PFSK-1 (cell line): ENCODE measurements at regions not wholly inside any gene's neighbourhood (a gene's known extent, or its start where the extent isn't known, plus 50 kb on each side); places are given as distances from the start of the nearest gene placed in this dataset.

Source experiments
- POLR2AphosphoS5 ChIP-seq: IDR thresholded peaks from 2 replicates; pipeline ENCODE4 v1.6.1; 2012; ENCODE audit warnings: low read depth, mild to moderate bottlenecking, control low read depth, low read length, moderate library complexity
- TAF1 ChIP-seq: IDR thresholded peaks from 2 replicates; pipeline ENCODE4 v1.6.1; 2012; ENCODE audit warnings: low read length, control low read depth, borderline replicate concordance; ENCODE audit not compliant: insufficient read depth
- TF ChIP-seq, protein P1 (sequence below), 2 experiments: IDR thresholded peaks; 2 replicates each; pipeline versions ENCODE4 v1.6.1 to v1.8.0; 2011 to 2012; ENCODE audit warnings: low read depth in 2 of 2, low read length in 2 of 2, control low read depth in 1 of 2, inconsistent platforms in 1 of 2, mild to moderate bottlenecking in 1 of 2, moderate library complexity in 1 of 2; ENCODE audit not compliant: insufficient read depth in 1 of 2

DNA sequence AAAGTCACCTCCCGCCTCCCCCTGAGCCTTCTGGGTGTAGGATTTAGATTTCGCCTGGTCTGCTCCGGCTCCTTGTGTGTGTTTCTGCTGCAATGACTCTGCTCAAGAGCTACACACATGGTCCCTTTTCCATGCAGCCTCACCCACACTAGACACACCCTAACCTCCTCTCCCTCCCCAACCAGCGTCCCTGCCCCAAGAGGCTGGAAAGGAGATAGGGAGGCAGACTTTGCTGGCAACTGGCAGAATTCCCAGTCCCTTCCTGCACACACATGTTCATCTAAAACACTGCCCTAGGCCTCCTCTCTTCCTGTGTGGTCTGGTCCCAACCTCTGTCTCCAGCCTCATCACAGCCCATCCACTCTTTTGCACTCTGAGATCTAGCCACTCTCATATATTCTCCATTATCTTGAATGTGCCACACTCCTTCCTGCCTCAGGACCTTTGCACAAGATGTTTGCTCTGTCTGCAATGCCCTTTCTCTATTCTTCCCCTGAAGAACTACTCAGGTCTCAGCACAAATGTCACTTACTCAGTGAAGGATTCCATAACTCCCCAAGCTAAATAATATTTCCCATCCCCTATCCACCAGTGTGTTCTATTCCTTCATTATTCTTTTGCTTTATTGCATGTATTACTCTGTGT, 253.8 kb downstream of the CDK5RAP2 start:
- TF ChIP-seq POLR2AphosphoS5, result no peak
- no peak for TF ChIP-seq TAF1
- TF ChIP-seq, protein P1, sequence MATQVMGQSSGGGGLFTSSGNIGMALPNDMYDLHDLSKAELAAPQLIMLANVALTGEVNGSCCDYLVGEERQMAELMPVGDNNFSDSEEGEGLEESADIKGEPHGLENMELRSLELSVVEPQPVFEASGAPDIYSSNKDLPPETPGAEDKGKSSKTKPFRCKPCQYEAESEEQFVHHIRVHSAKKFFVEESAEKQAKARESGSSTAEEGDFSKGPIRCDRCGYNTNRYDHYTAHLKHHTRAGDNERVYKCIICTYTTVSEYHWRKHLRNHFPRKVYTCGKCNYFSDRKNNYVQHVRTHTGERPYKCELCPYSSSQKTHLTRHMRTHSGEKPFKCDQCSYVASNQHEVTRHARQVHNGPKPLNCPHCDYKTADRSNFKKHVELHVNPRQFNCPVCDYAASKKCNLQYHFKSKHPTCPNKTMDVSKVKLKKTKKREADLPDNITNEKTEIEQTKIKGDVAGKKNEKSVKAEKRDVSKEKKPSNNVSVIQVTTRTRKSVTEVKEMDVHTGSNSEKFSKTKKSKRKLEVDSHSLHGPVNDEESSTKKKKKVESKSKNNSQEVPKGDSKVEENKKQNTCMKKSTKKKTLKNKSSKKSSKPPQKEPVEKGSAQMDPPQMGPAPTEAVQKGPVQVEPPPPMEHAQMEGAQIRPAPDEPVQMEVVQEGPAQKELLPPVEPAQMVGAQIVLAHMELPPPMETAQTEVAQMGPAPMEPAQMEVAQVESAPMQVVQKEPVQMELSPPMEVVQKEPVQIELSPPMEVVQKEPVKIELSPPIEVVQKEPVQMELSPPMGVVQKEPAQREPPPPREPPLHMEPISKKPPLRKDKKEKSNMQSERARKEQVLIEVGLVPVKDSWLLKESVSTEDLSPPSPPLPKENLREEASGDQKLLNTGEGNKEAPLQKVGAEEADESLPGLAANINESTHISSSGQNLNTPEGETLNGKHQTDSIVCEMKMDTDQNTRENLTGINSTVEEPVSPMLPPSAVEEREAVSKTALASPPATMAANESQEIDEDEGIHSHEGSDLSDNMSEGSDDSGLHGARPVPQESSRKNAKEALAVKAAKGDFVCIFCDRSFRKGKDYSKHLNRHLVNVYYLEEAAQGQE (IDR thresholded peaks at IDR 0.05; ENCODE audit: insufficient read depth in 1 of 2, low read depth in 2 of 2, low read length in 2 of 2), result no peak
